ENCODE measurements at regions not wholly inside any gene's neighbourhood (a gene's known extent, or its start where the extent isn't known, plus 50 kb on each side); places are given as distances from the start of the nearest gene placed in this dataset.

DNA sequence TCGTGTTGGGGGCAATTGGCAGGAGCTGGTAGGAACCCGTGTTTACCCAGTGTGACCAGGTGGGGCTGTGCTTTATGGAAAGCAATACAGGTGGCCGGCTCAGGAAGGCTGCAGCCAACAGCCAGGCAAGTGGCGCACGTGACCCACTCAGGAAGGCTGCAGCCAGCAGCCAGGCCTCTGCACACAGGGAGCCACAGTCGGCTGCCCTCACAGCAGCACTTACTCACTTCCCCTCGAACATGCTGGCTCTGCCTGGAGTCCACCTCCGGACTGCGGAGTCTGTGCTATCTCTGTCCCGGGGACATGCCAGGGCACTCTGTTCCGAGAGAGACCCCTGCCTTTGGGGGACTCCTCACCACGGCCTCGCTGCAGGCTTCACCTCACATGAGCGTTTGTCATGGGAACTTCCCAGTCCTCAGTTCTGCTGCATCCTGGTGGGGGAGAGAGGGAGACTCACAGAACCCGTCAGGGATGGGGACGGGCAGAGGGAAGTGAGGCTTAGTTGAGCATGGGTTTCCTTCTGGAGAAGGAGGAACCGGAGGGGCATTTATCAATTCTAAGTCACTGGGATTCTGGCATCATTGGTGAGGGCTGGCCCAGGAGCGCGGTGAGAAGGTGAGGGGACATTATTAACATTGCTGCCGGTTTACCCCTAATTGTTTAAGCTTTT lies 76.8 kb downstream of the TTLL2 start:
- Histone ChIP-seq H2AFZ (ENCODE audit: low read length) (no peak overlapping the region), H3K4me3 (ENCODE audit: insufficient read depth, low read length) (no peak overlapping the region), H3K4me2 (ENCODE audit: insufficient read depth, low read length) (no peak overlapping the region), H3K9me3 (ENCODE audit: low read depth, low read length) (no peaks in the 10 kb centered on the region), H3K27ac (ENCODE audit: low read depth, low read length) (no peak overlapping the region), H3K79me2 (ENCODE audit: insufficient read depth, low read length) (no peaks in the 10 kb centered on the region), H4K20me1 (ENCODE audit: insufficient read depth, low read length) (no peaks in the 10 kb centered on the region), H3K27me3 (ENCODE audit: insufficient read depth, low read length) (no peaks in the 10 kb centered on the region), H3K4me1 (ENCODE audit: insufficient read depth, low read length) (no peaks in the 10 kb centered on the region), H3K36me3 (ENCODE audit: insufficient read depth, low read length) (no peaks in the 10 kb centered on the region)
- DNase-seq (ENCODE audit: insufficient read length, low spot score, missing footprints), result no peak
- TF ChIP-seq, protein P1, sequence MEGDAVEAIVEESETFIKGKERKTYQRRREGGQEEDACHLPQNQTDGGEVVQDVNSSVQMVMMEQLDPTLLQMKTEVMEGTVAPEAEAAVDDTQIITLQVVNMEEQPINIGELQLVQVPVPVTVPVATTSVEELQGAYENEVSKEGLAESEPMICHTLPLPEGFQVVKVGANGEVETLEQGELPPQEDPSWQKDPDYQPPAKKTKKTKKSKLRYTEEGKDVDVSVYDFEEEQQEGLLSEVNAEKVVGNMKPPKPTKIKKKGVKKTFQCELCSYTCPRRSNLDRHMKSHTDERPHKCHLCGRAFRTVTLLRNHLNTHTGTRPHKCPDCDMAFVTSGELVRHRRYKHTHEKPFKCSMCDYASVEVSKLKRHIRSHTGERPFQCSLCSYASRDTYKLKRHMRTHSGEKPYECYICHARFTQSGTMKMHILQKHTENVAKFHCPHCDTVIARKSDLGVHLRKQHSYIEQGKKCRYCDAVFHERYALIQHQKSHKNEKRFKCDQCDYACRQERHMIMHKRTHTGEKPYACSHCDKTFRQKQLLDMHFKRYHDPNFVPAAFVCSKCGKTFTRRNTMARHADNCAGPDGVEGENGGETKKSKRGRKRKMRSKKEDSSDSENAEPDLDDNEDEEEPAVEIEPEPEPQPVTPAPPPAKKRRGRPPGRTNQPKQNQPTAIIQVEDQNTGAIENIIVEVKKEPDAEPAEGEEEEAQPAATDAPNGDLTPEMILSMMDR (IDR thresholded peaks at IDR 0.05; ENCODE audit: extremely low read depth, low read depth, low read length), result no peak

DNA sequence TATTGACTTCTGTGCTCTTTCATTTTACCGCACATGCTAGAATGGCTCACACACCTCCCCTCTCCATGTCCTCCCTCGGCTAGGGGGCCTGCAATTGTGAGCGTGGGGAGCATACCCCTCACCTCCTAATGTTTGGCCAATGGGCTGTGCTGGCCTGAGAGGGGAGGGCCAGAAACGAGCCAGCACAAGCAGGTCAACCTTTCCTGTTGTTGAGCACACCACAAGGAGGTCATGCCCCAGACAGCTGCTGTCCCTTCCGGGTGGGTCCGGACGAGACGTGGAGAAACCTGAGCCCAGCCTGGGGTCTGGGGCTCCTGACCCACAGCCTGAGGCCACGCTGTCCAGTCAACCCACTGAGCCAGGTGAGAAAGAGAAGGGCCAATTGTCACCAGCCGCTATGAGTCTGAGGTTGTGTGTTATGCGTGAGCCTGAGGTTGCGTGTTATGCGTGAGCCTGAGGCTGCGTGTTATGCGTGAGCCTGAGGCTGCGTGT lies 77.4 kb downstream of the TTLL2 start:
- DNase-seq (ENCODE audit: insufficient read length, low spot score, missing footprints), result no peak
- no peak overlapping the region for H2AFZ ChIP-seq (ENCODE audit: low read length)
- no peaks in the 10 kb centered on the region for H3K4me1 ChIP-seq (ENCODE audit: insufficient read depth, low read length)
- no peaks in the 10 kb centered on the region for H3K36me3 ChIP-seq (ENCODE audit: insufficient read depth, low read length)
- no peaks in the 10 kb centered on the region for H3K9me3 ChIP-seq (ENCODE audit: low read depth, low read length)
- H3K79me2 ChIP-seq (ENCODE audit: insufficient read depth, low read length), result no peaks in the 10 kb centered on the region
- no peak overlapping the region for H3K27ac ChIP-seq (ENCODE audit: low read depth, low read length)
- no peak overlapping the region for H3K4me3 ChIP-seq (ENCODE audit: insufficient read depth, low read length)
- no peaks in the 10 kb centered on the region for H4K20me1 ChIP-seq (ENCODE audit: insufficient read depth, low read length)
- TF ChIP-seq, protein P1 (IDR thresholded peaks at IDR 0.05; ENCODE audit: extremely low read depth, low read depth, low read length), result no peak
- no peaks in the 10 kb centered on the region for H3K27me3 ChIP-seq (ENCODE audit: insufficient read depth, low read length)
- no peak overlapping the region for H3K4me2 ChIP-seq (ENCODE audit: insufficient read depth, low read length)

DNA sequence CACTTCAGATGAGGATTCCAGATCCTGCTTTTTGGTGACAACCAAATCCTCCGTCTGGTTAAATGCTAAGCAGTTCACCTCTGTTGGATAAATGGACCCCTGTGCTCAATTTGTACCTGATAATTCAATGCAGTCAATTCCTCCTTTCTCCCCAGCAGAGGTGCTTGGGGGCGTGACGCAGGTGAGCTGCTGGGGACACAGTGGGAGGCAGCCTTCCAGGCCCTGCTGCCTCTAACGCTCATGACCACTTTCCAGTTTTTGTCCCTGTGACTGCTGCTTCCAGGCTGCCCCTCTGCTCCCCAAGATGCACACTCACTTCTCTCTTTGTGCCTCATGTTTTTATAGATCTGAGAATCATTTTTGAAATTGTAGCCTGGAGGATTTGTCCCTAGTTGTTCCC lies 78.5 kb downstream of the TTLL2 start:
- Histone ChIP-seq H3K4me2 (ENCODE audit: insufficient read depth, low read length) (no peak overlapping the region), H3K4me1 (ENCODE audit: insufficient read depth, low read length) (no peaks in the 10 kb centered on the region), H3K79me2 (ENCODE audit: insufficient read depth, low read length) (no peaks in the 10 kb centered on the region), H2AFZ (ENCODE audit: low read length) (no peak overlapping the region), H3K27ac (ENCODE audit: low read depth, low read length) (no peak overlapping the region), H3K9me3 (ENCODE audit: low read depth, low read length) (no peaks in the 10 kb centered on the region), H3K4me3 (ENCODE audit: insufficient read depth, low read length) (no peak overlapping the region), H3K27me3 (ENCODE audit: insufficient read depth, low read length) (no peaks in the 10 kb centered on the region), H4K20me1 (ENCODE audit: insufficient read depth, low read length) (no peaks in the 10 kb centered on the region), H3K36me3 (ENCODE audit: insufficient read depth, low read length) (no peaks in the 10 kb centered on the region)
- no peak for DNase-seq (ENCODE audit: insufficient read length, low spot score, missing footprints)
- TF ChIP-seq, protein P1 (IDR thresholded peaks at IDR 0.05; ENCODE audit: extremely low read depth, low read depth, low read length), result no peak

DNA sequence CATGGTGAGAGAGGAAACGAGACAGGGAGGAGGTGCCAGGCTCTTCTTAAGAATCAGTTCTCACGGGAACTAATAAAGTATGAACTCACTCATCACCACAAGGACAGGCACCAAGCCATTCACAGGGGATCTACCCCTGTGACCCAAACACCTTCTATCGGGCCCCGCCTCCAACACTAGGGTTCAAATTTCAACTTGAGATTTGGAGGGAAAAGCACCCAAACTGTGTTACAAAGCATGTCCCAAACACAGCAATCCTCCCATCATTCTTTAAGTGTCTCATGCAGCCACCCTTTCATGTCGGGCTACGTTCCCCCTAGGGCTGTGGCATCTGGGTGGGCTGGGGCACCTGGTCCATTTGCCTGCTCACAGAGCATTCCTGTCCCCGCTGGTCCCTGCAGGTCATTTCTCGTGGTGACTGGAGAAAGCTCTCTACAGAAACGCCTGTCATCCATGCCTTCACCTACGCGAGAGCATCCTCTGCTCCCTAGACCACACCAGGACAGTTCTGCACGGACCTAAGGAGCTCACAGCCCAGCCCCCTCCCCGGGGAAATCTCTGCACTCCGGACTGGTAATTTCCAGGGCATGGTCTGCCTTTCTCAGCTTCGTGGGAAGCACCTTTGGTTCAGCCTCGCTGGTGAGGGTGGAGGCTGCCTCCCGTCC lies 79.6 kb downstream of the TTLL2 start:
- no peak overlapping the region for H2AFZ ChIP-seq (ENCODE audit: low read length)
- H4K20me1 ChIP-seq (ENCODE audit: insufficient read depth, low read length), result no peaks in the 10 kb centered on the region
- H3K4me3 ChIP-seq (ENCODE audit: insufficient read depth, low read length), result no peak overlapping the region
- no peak overlapping the region for H3K4me2 ChIP-seq (ENCODE audit: insufficient read depth, low read length)
- TF ChIP-seq, protein P1 (IDR thresholded peaks at IDR 0.05; ENCODE audit: extremely low read depth, low read depth, low read length), result no peak
- no peaks in the 10 kb centered on the region for H3K9me3 ChIP-seq (ENCODE audit: low read depth, low read length)
- no peaks in the 10 kb centered on the region for H3K4me1 ChIP-seq (ENCODE audit: insufficient read depth, low read length)
- H3K27ac ChIP-seq (ENCODE audit: low read depth, low read length), result no peak overlapping the region
- no peak for DNase-seq (ENCODE audit: insufficient read length, low spot score, missing footprints)
- no peaks in the 10 kb centered on the region for H3K27me3 ChIP-seq (ENCODE audit: insufficient read depth, low read length)
- no peaks in the 10 kb centered on the region for H3K79me2 ChIP-seq (ENCODE audit: insufficient read depth, low read length)
- no peaks in the 10 kb centered on the region for H3K36me3 ChIP-seq (ENCODE audit: insufficient read depth, low read length)

Measured in osteoblast (primary cell).